AG09309 (cell line): ENCODE measurements at regions not wholly inside any gene's neighbourhood (a gene's known extent, or its start where the extent isn't known, plus 50 kb on each side); places are given as distances from the start of the nearest gene placed in this dataset.
"Not testable (repeated sequence)": the region's sequence is repeated elsewhere in the genome, so short reads cannot be mapped to it uniquely, and the experiment has no call there.

ENCODE experiments used
- DNase-seq: peaks from one replicate; pipeline ENCODE4 v3.0.0-alpha.2; 2010; ENCODE audit warnings: low read depth
- H3K4me3 ChIP-seq: 2 replicates; pipeline ENCODE4 v1.5.1; 2011; ENCODE audit warnings: mild to moderate bottlenecking, low read depth, low read length, moderate library complexity; ENCODE audit not compliant: control insufficient read depth
- TF ChIP-seq, protein P1 (sequence below): IDR thresholded peaks from 2 replicates; pipeline ENCODE4 v1.5.1; 2011; ENCODE audit warnings: mild to moderate bottlenecking, low read depth, low read length, inconsistent platforms; ENCODE audit not compliant: insufficient read depth, control insufficient read depth; ENCODE audit errors: missing control alignments

DNA sequence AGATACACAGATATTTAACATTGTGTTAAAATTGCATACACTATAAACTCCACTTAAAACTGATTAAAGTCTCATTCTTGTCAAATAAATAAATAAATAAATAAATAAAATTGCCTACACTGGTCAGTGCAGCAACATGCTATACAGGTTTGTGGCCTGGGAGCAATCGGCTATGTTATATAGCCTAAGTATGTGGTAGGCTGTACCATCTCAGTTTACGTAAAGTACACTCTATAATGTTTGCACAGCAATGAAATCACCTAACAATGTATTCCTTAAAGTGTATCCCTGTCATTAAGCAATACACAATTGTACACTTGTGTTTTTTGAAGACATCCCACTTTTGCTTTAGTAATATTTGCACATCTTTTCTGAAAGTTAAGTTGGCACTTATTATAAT lies 337.7 kb upstream of the SETBP1 start:
- DNase-seq, result no peak
- H3K4me3 ChIP-seq, result no peak overlapping the region
- TF ChIP-seq, protein P1, sequence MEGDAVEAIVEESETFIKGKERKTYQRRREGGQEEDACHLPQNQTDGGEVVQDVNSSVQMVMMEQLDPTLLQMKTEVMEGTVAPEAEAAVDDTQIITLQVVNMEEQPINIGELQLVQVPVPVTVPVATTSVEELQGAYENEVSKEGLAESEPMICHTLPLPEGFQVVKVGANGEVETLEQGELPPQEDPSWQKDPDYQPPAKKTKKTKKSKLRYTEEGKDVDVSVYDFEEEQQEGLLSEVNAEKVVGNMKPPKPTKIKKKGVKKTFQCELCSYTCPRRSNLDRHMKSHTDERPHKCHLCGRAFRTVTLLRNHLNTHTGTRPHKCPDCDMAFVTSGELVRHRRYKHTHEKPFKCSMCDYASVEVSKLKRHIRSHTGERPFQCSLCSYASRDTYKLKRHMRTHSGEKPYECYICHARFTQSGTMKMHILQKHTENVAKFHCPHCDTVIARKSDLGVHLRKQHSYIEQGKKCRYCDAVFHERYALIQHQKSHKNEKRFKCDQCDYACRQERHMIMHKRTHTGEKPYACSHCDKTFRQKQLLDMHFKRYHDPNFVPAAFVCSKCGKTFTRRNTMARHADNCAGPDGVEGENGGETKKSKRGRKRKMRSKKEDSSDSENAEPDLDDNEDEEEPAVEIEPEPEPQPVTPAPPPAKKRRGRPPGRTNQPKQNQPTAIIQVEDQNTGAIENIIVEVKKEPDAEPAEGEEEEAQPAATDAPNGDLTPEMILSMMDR, result no peak

DNA sequence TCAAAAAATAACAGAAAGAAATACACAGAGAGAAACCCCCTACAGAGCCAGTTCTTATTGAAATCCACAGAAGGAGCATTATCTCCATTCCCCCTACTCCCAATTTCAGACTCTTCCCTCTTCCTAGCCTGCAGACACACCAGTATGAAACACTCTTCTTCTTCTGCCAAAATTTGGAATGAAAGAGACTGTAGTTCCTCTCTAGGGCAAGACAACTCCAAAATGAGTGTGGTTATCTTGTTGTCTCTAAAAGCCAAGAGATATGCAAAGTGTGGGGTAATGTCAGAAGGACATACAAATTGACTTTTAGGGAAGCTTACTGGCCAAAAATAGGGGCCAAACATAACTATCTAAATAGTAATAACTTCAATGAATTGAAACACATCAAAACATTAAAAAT lies 337.1 kb upstream of the SETBP1 start:
- TF ChIP-seq, protein P1, result no peak
- H3K4me3 ChIP-seq, result no peak overlapping the region
- no peak for DNase-seq

DNA sequence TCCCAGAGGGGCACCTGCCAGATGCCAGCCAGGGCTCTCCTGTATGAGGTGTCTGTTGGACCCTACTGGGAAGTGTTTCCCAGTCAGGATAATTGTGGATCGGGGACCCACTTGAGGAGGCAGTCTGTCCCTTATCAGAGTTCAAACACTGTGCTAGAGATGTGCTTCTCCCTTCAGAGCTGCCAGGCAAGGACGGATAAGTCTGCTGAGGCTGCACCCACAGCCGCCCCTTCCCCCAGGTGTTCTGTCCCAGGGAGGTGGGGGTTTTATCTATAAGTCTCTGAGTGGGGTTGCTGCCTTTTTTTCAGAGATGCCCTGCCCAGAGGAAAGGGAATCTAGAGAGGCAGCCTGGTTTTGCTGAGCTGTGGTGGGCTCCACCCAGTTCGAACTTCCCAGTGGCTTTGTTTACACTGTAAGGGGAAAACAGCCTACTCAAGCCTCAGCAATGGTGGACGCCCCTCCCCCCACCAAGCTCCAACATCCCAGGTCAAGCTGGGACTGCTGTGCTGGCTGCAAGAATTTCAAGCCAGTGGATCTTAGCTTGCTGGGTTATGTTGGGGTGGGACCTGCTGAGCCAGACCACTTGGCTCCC lies 324.0 kb upstream of the SETBP1 start:
- H3K4me3 ChIP-seq, result no peak overlapping the region
- TF ChIP-seq, protein P1, result no peak
- no peak for DNase-seq

DNA sequence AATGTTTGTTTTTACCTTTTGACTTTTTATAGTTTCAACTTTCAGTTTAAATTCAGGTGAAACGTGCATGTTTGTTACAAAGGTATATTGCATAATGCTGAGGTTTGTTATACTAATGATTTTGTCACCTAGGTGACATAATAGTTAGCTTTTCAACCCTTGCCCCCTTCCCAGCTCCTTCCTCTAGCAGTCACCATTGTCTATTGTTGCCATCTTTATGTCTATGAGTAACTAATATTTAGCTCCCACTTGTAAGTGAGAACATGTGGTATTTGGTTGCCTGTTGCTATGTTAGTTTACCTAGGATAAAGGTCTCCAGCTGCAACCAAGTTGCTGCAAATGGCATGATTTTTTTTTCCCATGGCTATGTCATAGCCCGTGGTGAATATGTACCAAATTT lies 322.3 kb upstream of the SETBP1 start:
- TF ChIP-seq, protein P1, result no peak
- no peak overlapping the region for H3K4me3 ChIP-seq
- DNase-seq, result no peak

DNA sequence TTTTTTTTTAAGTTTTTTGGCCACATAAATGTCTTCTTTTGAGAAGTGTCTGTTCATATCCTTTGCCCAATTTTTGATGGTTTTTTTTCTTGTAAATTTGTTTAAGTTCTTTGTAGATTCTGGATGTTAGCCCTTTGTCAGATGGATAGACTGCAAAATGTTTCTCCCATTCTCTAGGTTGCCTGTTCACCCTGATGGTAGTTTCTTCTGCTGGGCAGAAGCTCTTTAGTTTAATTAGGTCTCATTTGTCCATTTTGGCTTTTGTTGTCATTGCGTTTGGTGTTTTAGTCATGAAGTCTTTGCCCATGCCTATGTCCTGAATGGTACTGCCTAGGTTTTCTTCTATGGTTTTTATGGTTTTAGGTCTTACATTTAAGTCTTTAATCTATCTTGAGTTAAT lies 320.9 kb upstream of the SETBP1 start:
- not testable (repeated sequence) for H3K4me3 ChIP-seq, DNase-seq

DNA sequence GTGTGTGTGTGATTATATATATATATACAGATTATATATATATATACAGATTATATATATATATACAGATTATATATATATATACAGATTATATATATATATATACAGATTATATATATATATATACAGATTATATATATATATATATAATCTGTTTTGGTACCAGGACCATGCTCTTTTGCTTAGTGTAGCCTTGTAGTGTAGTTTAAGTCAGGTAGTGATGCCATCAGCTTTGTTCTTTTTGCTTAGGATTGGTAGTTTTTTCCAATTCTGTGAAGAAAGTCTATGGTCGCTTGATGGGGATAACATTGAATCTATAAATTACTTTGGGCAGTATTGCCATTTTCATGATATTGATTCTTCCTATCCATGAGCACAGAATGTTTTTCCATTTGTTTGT lies 318.5 kb upstream of the SETBP1 start:
- not testable (repeated sequence) for DNase-seq, H3K4me3 ChIP-seq

DNA sequence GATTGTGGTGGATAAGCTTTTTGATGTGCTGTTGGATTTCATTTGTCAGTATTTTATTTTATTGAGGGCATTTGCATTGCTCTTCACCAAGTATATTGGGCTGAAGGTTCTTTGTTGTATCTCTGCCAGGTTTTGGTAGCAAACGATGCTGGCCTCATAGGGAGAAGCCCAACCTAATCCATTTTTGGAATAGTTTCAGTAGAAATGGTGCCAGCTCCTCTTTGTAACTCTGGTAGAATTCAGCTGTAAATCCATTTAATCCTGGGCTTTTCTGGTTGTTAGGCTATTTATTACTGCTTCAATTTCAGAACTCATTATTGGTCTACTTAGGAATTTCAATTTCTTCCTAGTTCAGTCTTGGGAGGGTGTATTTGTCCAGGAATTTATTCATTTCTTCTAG lies 309.8 kb upstream of the SETBP1 start:
- TF ChIP-seq, protein P1, result no peak
- H3K4me3 ChIP-seq, result no peak overlapping the region
- no peak for DNase-seq

DNA sequence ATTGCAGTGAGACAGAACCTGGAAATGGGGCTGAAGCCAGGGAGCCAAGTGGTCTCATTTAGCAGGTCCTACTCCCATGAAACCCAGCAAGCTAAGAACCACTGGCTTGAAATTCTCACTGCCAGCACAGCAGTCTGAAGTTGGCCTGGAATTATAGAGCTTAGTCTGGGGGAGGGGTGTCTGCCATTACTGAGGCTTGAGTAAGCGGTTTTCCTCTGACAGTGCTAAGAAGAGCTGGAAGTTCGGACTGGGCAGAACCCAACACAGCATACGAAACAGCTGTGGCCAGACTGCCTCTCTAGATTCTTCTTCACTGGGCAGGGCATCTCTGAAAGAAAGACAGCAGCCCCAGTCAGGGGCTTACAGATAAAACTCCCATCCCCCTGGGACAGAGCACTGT lies 305.7 kb upstream of the SETBP1 start:
- TF ChIP-seq, protein P1, result no peak
- no peak for DNase-seq
- H3K4me3 ChIP-seq, result no peak overlapping the region
